Mesenchymal stem cell (in vitro differentiated cells and primary cell): ENCODE measurements at regions not wholly inside any gene's neighbourhood (a gene's known extent, or its start where the extent isn't known, plus 50 kb on each side); places are given as distances from the start of the nearest gene placed in this dataset.

Source experiments
- DNase-seq: peaks from one replicate; pipeline ENCODE4 v3.0.0-alpha.2; 2013
- H2AFZ ChIP-seq: one replicate; pipeline ENCODE4 v1.6.1; 2013; ENCODE audit warnings: low read depth, mild to moderate bottlenecking, control low read depth, inconsistent platforms, low read length, moderate library complexity
- H2AK5ac ChIP-seq: 2 replicates; pipeline ENCODE4 v1.6.1; 2013; ENCODE audit warnings: low read length, moderate library complexity, mild to moderate bottlenecking, inconsistent platforms; ENCODE audit not compliant: severe bottlenecking
- H2BK120ac ChIP-seq: one replicate; pipeline ENCODE4 v1.6.1; 2013; ENCODE audit warnings: low read depth, mild to moderate bottlenecking, inconsistent platforms, low read length, moderate library complexity
- H2BK12ac ChIP-seq, 2 experiments: one replicate each; pipeline ENCODE4 v1.6.1; 2013; ENCODE audit warnings: inconsistent platforms in 2 of 2, low read length in 2 of 2, mild to moderate bottlenecking in 2 of 2, moderate library complexity in 2 of 2, control low read depth in 1 of 2
- H2BK15ac ChIP-seq: one replicate; pipeline ENCODE4 v1.6.1; 2013; ENCODE audit warnings: mild to moderate bottlenecking, low read depth, inconsistent platforms; ENCODE audit not compliant: poor library complexity, severe bottlenecking
- H2BK5ac ChIP-seq: 2 replicates; pipeline ENCODE4 v1.6.1; 2013; ENCODE audit warnings: low read depth, mild to moderate bottlenecking, low read length, control low read depth, inconsistent platforms; ENCODE audit not compliant: poor library complexity, severe bottlenecking
- H3K14ac ChIP-seq, 2 experiments: one replicate each; pipeline ENCODE4 v1.6.1; 2013; ENCODE audit warnings: inconsistent platforms in 2 of 2, low read length in 2 of 2, control low read depth in 1 of 2, mild to moderate bottlenecking in 1 of 2, moderate library complexity in 1 of 2
- H3K18ac ChIP-seq, 2 experiments: one replicate each; pipeline ENCODE4 v1.6.1; 2013; ENCODE audit warnings: inconsistent platforms in 2 of 2, low read length in 2 of 2, control low read depth in 1 of 2, low read depth in 1 of 2, mild to moderate bottlenecking in 1 of 2
- H3K23ac ChIP-seq, 2 experiments: one replicate each; pipeline ENCODE4 v1.6.1; 2013; ENCODE audit warnings: inconsistent platforms in 2 of 2, low read length in 2 of 2, mild to moderate bottlenecking in 2 of 2, moderate library complexity in 2 of 2, control low read depth in 1 of 2
- H3K27ac ChIP-seq: 2 replicates; pipeline ENCODE4 v1.5.1; 2013; ENCODE audit warnings: mild to moderate bottlenecking, moderate library complexity, low read length, control low read depth, inconsistent platforms; ENCODE audit not compliant: poor library complexity, severe bottlenecking
- H3K27me3 ChIP-seq, 2 experiments: 2 replicates each; pipeline versions ENCODE4 v1.6.1 to v1.7.0; 2013; ENCODE audit warnings: low read length in 2 of 2, mild to moderate bottlenecking in 2 of 2, moderate library complexity in 2 of 2, control low read depth in 1 of 2, inconsistent platforms in 1 of 2; ENCODE audit not compliant: control insufficient read depth in 1 of 2, insufficient read depth in 1 of 2
- H3K36me3 ChIP-seq, 2 experiments: 2 replicates each; pipeline versions ENCODE4 v1.6.1 to v1.7.0; 2013; ENCODE audit warnings: low read length in 2 of 2, control low read depth in 1 of 2, inconsistent platforms in 1 of 2, low read depth in 1 of 2, mild to moderate bottlenecking in 1 of 2; ENCODE audit not compliant: insufficient read depth in 2 of 2, control insufficient read depth in 1 of 2
- H3K4ac ChIP-seq, 2 experiments: one replicate each; pipeline ENCODE4 v1.6.1; 2013; ENCODE audit warnings: inconsistent platforms in 2 of 2, low read length in 2 of 2, mild to moderate bottlenecking in 2 of 2, moderate library complexity in 2 of 2, control low read depth in 1 of 2, low read depth in 1 of 2
- H3K4me1 ChIP-seq: 2 replicates; pipeline ENCODE4 v1.6.1; 2013; ENCODE audit warnings: low read depth, low read length, control low read depth; ENCODE audit not compliant: control insufficient read depth, insufficient read depth
- H3K4me2 ChIP-seq: 2 replicates; pipeline ENCODE4 v1.6.1; 2013; ENCODE audit warnings: low read length, mild to moderate bottlenecking, inconsistent platforms; ENCODE audit not compliant: poor library complexity, severe bottlenecking
- H3K4me3 ChIP-seq, 2 experiments: 2 replicates each; pipeline versions ENCODE4 v1.5.1 to v1.7.0; 2013; ENCODE audit warnings: low read length in 2 of 2, mild to moderate bottlenecking in 2 of 2, control low read depth in 1 of 2, low read depth in 1 of 2; ENCODE audit not compliant: insufficient read depth in 1 of 2
- H3K79me1 ChIP-seq: replicated peaks from 2 replicates; pipeline ENCODE4 v1.6.1; 2013; ENCODE audit warnings: mild to moderate bottlenecking, control low read depth, low read length, inconsistent platforms; ENCODE audit not compliant: poor library complexity, severe bottlenecking
- H3K9ac ChIP-seq: 2 replicates; pipeline ENCODE4 v1.7.0; 2013; ENCODE audit warnings: mild to moderate bottlenecking, low read length, moderate library complexity
- H3K9me3 ChIP-seq: 2 replicates; pipeline ENCODE4 v1.7.0; 2013; ENCODE audit warnings: mild to moderate bottlenecking, low read length; ENCODE audit not compliant: control insufficient read depth
- H4K8ac ChIP-seq: one replicate; pipeline ENCODE4 v1.6.1; 2013; ENCODE audit warnings: inconsistent platforms, mild to moderate bottlenecking, low read length, moderate library complexity
- H4K91ac ChIP-seq: one replicate; pipeline ENCODE4 v1.6.1; 2013; ENCODE audit warnings: mild to moderate bottlenecking, low read length, inconsistent platforms
- WGBS: methylation state at CpG from one replicate; pipeline ENCODE4 v1.1.7; 2013; ENCODE audit warnings: mixed read lengths; 5-methylcytosine and 5-hydroxymethylcytosine counted together

DNA sequence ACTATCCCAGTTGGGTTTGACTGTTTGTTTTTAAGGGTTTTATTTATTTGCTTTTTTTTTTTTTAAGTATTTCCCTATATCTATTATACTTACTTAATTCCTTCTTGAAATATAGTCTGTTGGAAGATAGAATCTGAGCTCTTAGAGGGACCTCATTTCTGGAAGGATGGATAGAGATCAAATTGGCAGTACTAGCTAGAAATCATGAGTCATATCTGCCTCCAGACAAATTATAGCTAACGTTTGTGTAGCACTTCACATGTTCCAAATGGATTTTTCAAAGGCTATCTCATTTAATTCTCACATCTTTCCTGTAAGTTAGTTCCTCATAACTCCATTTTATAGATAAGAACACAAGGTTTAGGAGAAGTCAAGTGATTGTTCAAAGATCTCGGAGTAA lies 384.7 kb downstream of the ZIC1 start:
- Histone ChIP-seq H3K18ac (no peak overlapping the region), H3K9me3 (no peaks in the 10 kb centered on the region), H2AFZ (no peak overlapping the region), H3K4me1 (no peaks in the 10 kb centered on the region), H3K23ac (no peak overlapping the region), H3K9ac (no peak overlapping the region), H3K4me3 (no peak overlapping the region), H3K27me3 (no peaks in the 10 kb centered on the region), H2BK15ac (no peak overlapping the region), H3K4me2 (no peak overlapping the region), H4K91ac (no peak overlapping the region), H2BK120ac (no peak overlapping the region), H2BK12ac (no peak overlapping the region), H2AK5ac (no peak overlapping the region), H3K14ac (no peak overlapping the region), H4K8ac (no peak overlapping the region), H2BK5ac (no peak overlapping the region), H3K27ac (no peak overlapping the region), H3K4ac (no peak overlapping the region), H3K79me1 (no peaks in the 10 kb centered on the region), H3K36me3 (no peaks in the 10 kb centered on the region)
- no peak for DNase-seq
- WGBS, result 100% methylated on average over 1 of the region's 2 CpGs

DNA sequence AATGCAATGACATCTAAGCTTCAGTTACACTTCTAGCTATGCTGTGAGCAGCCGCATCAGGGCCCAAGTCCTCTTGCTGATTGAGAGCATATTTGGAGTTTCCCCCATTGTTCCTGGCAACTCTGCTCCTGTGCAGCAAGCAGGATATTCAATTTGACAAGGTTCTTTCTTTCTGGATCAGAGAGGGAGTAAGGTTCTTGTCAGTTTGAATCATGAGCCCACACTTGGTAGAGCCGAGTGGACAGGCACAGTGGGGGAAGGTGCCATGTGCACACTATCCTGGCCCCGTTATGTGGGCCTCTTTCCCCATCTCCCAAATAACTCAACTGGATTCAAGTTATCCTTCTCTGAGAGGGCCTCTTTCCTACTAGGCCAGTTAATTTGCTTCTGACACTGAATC lies 385.4 kb downstream of the ZIC1 start:
- no peak overlapping the region for H4K91ac ChIP-seq
- H3K14ac ChIP-seq, result no peak overlapping the region
- no peak overlapping the region for H3K4me3 ChIP-seq
- no peaks in the 10 kb centered on the region for H3K4me1 ChIP-seq
- H3K4ac ChIP-seq, result no peak overlapping the region
- no peak for DNase-seq
- H2AK5ac ChIP-seq, result no peak overlapping the region
- H4K8ac ChIP-seq, result no peak overlapping the region
- no peak overlapping the region for H3K4me2 ChIP-seq
- no peak overlapping the region for H2AFZ ChIP-seq
- no peak overlapping the region for H3K9ac ChIP-seq
- no peak overlapping the region for H3K27ac ChIP-seq
- 88% methylated on average over 3 of the region's 3 CpGs for WGBS
- H3K79me1 ChIP-seq, result no peaks in the 10 kb centered on the region
- H3K23ac ChIP-seq, result no peak overlapping the region
- H3K36me3 ChIP-seq, result no peaks in the 10 kb centered on the region
- H2BK12ac ChIP-seq, result no peak overlapping the region
- H2BK120ac ChIP-seq, result no peak overlapping the region
- no peaks in the 10 kb centered on the region for H3K27me3 ChIP-seq
- H3K18ac ChIP-seq, result no peak overlapping the region
- no peak overlapping the region for H2BK5ac ChIP-seq
- H2BK15ac ChIP-seq, result no peak overlapping the region
- no peaks in the 10 kb centered on the region for H3K9me3 ChIP-seq

GRCh38 chr3:147795418-147795817 lies 386.3 kb downstream of the ZIC1 start:
- no peak overlapping the region for H2BK12ac ChIP-seq
- H2BK120ac ChIP-seq, result no peak overlapping the region
- H3K9me3 ChIP-seq, result no peaks in the 10 kb centered on the region
- no peak overlapping the region for H3K4me3 ChIP-seq
- no peaks in the 10 kb centered on the region for H3K4me1 ChIP-seq
- H3K9ac ChIP-seq, result no peak overlapping the region
- no peaks in the 10 kb centered on the region for H3K79me1 ChIP-seq
- no peak overlapping the region for H3K4ac ChIP-seq
- no peaks in the 10 kb centered on the region for H3K36me3 ChIP-seq
- H3K27ac ChIP-seq, result no peak overlapping the region
- no peaks in the 10 kb centered on the region for H3K27me3 ChIP-seq
- no peak overlapping the region for H3K23ac ChIP-seq
- no peak overlapping the region for H2BK5ac ChIP-seq
- no CpG with 5 or more reads among the region's 1 CpG for WGBS
- H3K4me2 ChIP-seq, result no peak overlapping the region
- no peak overlapping the region for H2BK15ac ChIP-seq
- no peak overlapping the region for H3K18ac ChIP-seq
- H2AFZ ChIP-seq, result no peak overlapping the region
- DNase-seq, result no peak
- no peak overlapping the region for H4K91ac ChIP-seq
- H4K8ac ChIP-seq, result no peak overlapping the region
- H2AK5ac ChIP-seq, result no peak overlapping the region
- no peak overlapping the region for H3K14ac ChIP-seq

DNA sequence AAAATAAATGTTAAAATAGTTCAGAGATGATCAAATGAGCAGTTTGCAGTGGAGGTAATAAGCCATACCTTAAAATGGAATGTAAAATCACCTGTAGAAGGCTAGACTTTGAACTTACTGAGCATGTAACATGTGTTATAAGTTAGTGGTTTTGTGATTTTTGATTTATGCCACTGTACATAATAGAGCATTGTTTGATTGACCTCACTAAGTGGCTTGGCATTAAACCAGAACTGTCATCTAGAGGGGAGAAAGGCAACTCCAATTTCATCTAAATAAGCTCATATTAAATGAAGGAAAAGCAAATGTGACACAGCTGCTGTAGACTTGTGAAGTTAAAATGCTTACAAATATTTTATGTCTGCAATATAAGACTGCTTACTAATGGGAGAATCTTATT lies 387.9 kb downstream of the ZIC1 start:
- Histone ChIP-seq H3K14ac (no peak overlapping the region), H3K9ac (no peak overlapping the region), H3K79me1 (no peaks in the 10 kb centered on the region), H3K4me3 (no peak overlapping the region), H2BK15ac (no peak overlapping the region), H3K27ac (no peak overlapping the region), H3K9me3 (no peaks in the 10 kb centered on the region), H4K8ac (no peak overlapping the region), H3K4me1 (no peaks in the 10 kb centered on the region), H2AK5ac (no peak overlapping the region), H3K4me2 (no peak overlapping the region), H2BK5ac (no peak overlapping the region), H3K18ac (no peak overlapping the region), H4K91ac (no peak overlapping the region), H2AFZ (no peak overlapping the region), H3K36me3 (no peaks in the 10 kb centered on the region), H3K4ac (no peak overlapping the region), H3K23ac (no peak overlapping the region), H2BK120ac (no peak overlapping the region), H3K27me3 (no peaks in the 10 kb centered on the region), H2BK12ac (no peak overlapping the region)
- DNase-seq, result no peak
